HG03571 (cell line): ENCODE measurements at regions not wholly inside any gene's neighbourhood (a gene's known extent, or its start where the extent isn't known, plus 50 kb on each side); places are given as distances from the start of the nearest gene placed in this dataset.

Source experiments
- ATAC-seq: cut with Tn5 transposase; IDR thresholded peaks from one replicate; pipeline ENCODE4 v1.9.1; 2021; ENCODE audit not compliant: unreplicated experiment

GRCh38 chr1:87806379-87807094, 477.9 kb downstream of the LMO4 start:
- ATAC-seq = no peak

- no peak for ATAC-seq
Measured at GRCh38 chr1:87810166-87810565, 481.5 kb downstream of the LMO4 start.

DNA sequence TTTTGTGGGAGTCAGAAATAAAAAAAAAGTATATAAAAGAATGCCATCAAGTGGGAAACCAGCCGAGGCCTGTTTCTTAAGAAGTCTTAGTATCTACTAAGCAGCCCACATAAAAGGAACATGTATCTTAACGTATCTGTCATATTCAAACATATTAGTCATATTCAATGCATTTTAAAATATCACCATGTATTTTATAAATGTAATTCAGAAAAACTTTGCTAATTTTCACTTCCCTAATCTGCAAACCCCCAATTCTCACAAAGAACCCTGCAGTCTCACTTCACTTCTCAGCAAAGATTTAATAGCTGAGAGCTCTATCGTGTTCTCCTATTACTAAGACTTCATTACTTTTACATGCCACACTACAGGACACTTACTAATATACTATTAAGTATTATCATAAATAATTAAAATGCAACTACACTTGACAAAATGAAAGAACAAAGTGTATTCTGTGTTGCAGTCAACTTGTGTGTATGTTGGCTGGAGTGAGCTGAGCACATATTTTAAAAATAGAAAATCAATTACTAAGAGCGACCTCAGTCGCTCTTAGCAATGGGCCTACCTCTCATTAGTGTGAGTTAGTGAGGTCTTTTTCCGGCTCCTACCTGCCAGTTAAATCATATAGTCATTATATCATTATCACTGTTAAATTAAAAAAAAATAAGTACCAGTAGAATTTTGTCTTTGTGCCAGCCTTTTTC, 484.3 kb downstream of the LMO4 start:
- peak; percentile 83 for ATAC-seq

DNA sequence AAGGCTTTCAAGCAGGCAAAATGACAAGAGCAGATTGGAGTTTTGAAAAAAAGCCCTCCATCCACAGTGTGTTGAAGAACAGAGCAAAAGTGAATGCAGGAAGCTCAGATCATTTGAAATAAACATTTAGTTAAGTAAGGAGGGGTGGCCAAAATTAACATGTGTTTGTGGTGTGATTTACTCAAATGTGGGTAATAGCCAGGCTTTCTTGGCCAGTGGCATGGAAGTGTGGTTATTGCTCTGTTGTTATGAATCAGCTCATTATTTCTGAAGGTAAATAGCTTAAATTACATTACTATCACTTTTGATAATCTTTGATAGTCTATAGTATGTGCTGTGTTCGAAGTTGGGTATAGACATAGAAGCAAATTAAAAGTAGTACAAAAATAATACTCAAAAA, 485.9 kb downstream of the LMO4 start:
- no peak for ATAC-seq

GRCh38 chr1:87816646-87817045, 488.0 kb downstream of the LMO4 start:
- no peak for ATAC-seq

DNA sequence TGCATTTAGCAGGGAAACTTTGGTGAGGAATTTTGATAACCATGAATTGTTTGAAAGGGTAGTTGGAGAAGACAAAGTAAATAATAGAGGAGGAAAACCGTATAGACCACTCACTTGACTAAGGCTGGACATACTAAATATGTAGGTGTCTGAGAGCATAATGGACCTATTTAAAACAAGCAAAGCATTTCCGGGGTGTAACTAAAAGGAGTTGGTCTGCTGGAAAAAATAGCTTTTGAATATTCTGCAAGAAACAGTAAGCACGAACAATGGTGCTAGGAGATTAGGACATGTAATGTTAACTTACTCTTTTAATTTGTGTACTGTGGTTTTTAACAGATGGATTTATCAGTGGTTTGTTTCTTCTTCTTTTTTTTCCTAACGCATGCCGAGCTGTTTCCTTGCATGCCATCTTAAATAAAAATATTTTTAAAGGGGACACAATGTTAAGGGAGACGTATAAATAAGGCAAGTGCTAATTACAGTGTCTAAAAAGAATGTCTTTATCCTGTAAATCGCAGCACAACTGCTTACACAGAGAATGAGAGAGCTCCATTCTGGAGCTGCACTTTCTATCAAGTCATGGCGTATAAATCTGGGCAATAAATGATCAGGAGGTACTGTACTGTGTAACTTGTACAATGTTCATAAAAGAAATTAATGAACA, 492.1 kb downstream of the LMO4 start:
- ATAC-seq = no peak

DNA sequence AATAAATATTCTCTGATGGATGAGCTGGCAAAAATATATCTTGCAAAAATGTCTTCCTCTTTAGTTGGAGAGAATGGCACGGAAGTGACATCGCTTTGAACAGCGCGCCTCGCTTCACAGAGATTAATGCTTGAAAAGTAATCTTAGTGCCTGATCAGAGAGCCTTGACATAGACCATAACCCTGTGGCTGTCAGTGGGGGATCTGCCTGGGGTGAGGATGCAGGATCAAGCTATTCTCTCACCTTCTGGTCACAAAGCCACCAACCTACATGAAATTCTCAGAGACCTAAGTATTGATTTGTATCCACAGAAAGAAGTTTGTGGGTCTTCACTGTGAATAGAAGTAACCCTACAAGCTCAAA, 492.6 kb downstream of the LMO4 start:
- ATAC-seq = no peak

GRCh38 chr1:87826681-87827251, 498.1 kb downstream of the LMO4 start:
- ATAC-seq = peak; percentile 88

DNA sequence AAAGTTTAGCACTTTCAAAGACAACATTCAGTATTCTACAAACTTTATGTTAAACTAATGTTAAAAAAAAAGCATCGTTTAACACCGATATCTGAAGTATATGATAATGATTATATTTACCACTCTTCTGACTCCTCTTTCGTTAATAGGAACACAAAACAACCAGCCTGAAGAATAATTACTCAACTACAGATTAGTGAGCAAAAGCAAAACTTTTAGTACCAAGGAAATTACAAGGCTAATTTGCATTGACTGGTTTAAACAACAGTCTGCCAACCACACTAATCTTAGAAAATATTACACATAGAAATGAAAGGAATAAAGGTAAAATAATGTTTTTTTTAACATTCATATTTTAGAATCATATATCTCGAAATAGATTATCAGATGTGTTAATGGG, 500.7 kb downstream of the LMO4 start:
- ATAC-seq = no peak

GRCh38 chr1:87830432-87830978, 501.8 kb downstream of the LMO4 start:
- no peak for ATAC-seq

DNA sequence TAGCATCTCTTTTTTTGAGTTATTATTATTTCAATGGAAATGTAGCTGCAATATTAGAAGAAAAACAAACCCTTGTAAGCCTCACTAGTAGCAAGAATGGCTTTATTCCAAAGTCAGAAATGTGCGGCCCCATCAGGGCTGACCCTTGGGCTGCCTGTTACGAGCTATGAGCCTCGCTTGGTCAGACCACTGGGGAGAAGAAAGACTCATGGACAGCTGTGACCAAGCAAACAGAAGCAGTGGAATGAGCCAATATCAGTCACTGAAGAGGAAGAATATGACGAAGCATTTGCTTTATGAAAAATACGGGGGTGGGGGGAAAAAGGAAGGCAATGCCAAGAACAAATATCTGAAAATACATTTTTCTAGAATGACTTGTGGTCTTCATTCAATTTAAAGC, 504.5 kb downstream of the LMO4 start:
- ATAC-seq = no peak

GRCh38 chr1:87834151-87834550, 505.5 kb downstream of the LMO4 start:
- no peak for ATAC-seq

DNA sequence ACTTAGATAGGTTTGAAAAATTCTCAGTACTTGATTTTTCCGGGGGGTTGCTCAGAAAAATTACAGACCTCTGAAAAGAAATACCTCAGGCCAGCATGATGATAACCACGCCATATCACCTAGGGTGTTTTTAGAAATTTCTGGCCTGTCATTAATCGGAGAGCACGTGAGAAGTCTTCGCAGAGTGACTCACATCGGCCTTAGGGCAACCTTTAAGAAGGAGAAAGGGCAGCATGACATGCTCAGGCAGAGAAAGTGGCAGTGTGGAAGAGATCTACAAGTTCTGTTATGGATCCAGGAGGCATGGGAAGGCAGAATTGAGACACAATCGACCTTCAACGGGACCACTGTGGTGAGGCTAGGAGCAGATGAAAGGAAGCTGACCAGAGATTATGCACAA, 506.3 kb downstream of the LMO4 start:
- ATAC-seq = no peak

- ATAC-seq = peak; percentile 98
Measured at GRCh38 chr1:87840767-87841166, 512.1 kb downstream of the LMO4 start.

DNA sequence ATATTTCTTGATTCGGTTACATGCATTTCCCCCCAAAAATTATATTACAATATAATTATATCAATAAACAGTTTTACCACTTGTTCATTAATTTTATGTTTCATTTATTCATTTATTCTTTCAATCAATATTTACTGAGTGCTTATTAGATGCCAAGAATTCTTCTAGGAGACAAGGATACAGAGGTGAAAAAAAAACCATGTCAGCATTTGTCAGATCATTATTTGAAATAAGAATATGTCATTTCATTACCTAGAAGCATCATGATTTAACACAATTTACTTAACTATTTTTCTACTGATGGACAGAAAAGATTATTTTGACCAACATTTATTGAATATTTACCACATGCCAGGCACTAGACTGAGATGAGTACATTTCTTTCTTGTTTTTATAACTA, 512.7 kb downstream of the LMO4 start:
- ATAC-seq = no peak

DNA sequence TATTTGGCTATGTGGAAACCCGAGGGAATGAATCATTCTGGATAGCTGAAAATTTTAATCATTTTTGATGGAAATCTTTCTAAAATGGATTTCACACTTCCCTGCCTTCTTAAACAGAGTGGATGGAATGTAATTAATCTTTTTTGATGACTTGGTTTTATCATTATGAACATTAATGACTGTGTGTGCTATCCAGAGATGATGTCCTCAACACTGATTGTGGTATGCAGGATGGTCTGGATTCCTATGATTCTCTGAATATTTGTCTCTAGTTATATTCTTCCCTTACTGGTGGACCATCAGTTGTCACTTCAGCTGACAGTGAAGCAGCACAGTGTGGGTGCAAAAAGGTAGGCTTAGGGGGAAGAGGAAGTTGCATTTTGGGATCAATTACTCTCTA, 513.5 kb downstream of the LMO4 start:
- no peak for ATAC-seq

- ATAC-seq = no peak
Measured at GRCh38 chr1:87844251-87844650, 515.6 kb downstream of the LMO4 start.

DNA sequence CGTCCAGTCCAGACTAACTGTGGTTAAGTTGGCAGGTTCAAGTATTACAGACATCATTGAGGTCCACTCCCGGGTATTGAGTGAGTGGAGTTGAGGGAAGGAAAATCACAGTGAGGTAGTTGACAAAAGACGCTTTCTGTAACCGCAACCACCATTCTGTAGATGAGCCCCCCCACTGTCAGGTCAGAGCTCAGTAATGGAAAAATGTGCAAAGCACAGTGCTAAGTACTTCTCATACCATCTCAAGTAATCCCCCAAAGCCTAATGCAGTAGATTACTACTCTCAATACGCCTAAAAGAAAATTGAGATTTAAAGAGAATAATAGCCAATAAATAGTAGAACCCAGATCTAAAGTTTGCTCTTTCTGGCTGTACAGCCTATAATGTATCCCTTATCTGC, 522.8 kb downstream of the LMO4 start:
- ATAC-seq = no peak

GRCh38 chr1:87852410-87853161, 523.9 kb downstream of the LMO4 start:
- ATAC-seq = no peak

DNA sequence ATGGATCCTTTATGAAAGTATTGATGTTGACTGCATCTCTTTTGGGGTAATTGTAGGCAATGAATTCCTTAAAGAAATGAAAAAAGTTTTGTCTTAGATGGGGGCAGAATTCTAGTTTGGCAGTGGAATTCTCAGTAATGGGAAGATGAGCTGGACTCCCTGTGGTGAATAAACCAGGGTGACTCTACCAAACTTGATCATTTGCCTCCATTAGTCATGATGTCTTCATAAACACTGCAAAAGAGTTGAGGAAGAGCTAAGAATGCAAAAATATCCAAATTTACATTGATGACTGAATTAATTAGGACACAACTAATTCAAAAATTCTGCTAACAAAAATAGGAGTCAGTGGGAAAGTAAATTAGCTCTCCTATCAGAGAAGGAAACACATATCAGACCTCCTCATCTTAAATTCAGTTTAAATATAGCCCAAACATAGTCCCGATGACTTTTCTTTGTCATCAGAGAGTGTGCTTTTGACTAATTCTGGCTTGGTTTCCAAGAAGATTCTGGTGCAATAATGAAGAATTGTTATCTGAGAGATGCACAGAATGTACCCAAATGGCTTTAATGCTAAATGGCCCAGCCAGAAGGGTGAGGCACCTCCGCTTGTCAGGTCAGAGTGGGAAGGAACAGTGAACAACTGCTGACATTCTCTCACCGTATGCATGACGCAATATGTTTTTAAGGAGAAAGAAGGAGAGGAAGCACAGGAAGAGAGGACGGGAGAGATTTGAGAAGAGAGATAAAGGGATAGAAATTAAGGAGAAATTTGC, 525.1 kb downstream of the LMO4 start:
- ATAC-seq = no peak
